GM19372 (cell line): ENCODE measurements at regions not wholly inside any gene's neighbourhood (a gene's known extent, or its start where the extent isn't known, plus 50 kb on each side); places are given as distances from the start of the nearest gene placed in this dataset.

Experiments used
- ATAC-seq: cut with Tn5 transposase; IDR thresholded peaks from one replicate; pipeline ENCODE4 v1.9.1; 2021; ENCODE audit warnings: mild to moderate bottlenecking, low read depth, moderate library complexity; ENCODE audit not compliant: unreplicated experiment

- no peak for ATAC-seq
Observed at GRCh38 chr4:12889054-12889453, 595.1 kb downstream of the RAB28 start.

DNA sequence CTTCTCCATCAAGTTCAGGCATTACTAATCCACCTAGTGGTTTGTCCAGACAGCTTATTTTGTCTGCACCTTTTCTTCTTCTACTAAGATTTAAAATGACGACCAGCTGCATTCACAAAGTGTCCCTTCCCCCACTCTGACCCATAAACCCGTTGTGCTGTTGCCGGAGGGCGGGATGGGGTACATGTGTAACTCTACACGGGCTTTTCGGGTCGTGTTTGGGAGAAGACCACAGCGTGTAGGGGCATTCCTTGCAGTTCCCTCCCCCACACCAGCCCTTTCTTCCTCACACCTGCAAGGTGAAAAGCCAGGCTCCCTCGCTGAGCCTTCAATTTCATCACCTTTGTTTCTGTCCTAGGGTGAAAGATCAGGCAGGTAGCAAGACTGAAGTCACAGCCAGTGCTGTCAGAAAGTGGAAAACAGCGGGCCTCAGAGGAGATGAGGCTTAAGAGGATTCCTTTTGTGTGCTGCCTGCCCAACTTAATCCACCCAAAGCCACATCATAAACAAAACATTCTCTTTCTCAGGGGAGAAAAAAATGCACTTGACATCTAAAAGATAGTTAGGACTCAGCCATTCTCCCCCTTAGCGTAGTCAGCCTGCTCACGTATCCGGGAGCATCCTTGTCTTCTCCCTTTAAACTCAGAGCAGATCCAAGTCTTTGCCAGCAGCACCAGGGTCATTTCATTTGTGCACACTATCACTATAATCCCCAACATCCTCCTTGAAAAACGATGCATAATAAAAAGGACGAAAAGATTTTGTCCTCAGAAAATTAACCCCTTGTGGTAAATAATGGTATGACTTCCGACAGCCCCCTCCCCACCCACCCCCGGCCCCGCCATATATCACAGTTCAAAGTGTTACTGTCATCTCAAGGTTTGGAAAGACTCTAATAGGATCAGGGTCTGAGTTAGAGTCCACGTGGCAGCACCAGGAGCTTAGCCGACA is 599.0 kb downstream of the RAB28 start:
- no peak for ATAC-seq

GRCh38 chr4:12881945-12882584 is 602.1 kb downstream of the RAB28 start:
- no peak for ATAC-seq

DNA sequence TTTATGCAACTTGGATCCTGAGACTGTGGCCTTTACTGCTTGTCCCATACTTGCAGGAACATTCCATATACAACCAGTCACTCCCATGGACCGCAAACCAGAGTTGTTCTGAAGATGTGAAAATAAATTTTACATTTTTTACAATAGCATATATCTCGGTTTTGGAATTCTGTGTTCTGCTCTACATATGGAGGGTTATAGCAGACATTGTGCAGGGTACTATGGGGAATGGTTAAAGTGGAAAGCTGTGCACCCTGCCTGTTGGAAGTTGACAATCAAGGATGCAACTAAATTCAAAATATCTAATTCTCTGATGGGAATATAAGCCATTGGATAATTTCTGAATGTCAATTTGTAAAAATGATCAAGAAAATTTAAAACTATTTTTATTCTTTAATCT is 603.3 kb downstream of the RAB28 start:
- no peak for ATAC-seq

- no peak for ATAC-seq
Observed at GRCh38 chr4:12879496-12879895, 604.6 kb downstream of the RAB28 start.

GRCh38 chr4:12875640-12876243 is 608.4 kb downstream of the RAB28 start:
- no peak for ATAC-seq

DNA sequence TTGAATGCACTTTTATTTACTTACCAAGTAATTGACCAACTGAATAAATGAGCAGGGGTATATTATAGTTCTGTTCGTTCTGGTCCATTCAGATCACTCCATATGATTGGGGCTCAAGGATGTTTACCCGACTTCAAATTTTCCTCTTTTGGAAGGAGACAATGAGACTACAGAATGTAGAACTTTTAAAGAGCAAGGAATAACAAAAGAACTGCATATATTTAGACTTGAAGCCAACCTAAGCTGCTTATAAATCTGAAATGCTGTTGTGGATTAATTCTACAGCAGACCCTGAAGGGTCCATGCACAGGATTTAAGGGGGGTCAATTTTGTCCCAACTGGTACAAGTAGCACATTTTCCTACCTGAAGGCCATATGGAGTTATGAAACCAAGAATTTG is 610.8 kb downstream of the RAB28 start:
- no peak for ATAC-seq

GRCh38 chr4:12861422-12861821 is 622.7 kb downstream of the RAB28 start:
- no peak for ATAC-seq

DNA sequence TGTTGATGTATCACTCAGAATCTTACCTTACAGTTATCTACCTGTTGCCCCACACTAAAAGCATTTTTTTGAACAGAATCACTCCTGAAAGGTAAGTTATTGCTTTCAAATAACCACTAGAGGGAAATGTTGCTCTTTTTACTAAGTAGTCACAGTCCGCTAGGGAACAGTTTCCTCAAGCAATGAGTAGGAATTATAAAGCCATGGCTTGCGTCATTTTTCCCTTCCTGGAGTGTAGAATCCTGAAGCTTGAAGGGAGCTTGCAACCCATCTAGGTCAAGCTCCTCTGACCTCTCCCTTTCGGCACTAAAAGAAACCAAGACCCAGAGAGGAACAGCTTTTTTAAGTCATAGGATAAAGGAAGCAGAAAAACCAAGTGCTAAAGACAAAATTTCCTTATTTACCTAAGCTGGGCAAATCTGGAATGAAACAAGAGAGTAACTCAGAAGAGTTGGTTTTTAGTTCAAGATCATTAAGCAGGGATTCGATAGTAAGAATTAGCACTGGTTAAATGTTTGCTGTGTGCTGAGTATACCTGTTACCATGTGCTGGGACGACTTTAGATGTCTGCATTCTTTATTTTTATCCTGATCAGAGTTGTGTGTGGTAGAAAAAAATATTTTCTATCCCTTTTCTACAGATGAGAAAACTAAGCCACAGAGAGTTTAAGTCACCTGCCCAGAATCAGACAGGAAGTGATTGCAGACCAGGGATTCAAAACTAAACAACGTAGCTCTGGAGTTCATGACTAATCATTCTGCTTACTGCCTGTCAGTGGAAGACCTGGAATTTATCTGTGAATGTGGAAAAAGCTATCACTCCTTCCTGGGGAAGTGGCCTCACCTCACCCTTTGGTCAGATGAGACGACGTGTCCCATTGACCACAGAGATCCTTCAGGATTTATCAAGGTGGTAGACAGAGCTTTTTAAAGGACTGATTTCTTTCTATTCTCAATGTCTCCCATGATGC is 631.5 kb downstream of the RAB28 start:
- ATAC-seq = no peak

- ATAC-seq = no peak
Observed at GRCh38 chr4:12846368-12846767, 637.8 kb downstream of the RAB28 start.

GRCh38 chr4:12844141-12844540 is 640.0 kb downstream of the RAB28 start:
- no peak for ATAC-seq

- ATAC-seq = no peak
Observed at GRCh38 chr4:12827966-12828365, 656.2 kb downstream of the RAB28 start.

DNA sequence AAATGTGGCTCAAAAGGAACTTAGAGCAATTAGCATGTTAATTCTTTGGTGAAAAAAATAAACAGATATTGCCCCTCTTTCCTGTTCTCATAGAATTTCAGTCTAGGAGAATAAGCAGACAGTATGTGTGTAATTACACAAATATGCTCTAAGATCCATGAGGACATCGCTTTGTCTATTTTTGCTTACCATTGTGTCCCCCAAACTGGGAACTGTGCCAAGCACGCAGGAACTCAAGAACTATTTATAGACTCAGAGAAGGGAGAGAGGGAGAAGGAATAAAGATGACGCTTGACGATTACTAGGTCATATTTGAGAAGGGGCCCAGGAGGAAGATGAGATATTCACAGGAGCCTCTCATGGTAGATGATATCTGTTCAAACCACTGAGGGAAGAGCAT is 692.6 kb downstream of the RAB28 start:
- ATAC-seq = no peak

GRCh38 chr4:12787261-12787660 is 696.9 kb downstream of the RAB28 start:
- no peak for ATAC-seq

- no peak for ATAC-seq
Observed at GRCh38 chr4:12778706-12779105, 705.4 kb downstream of the RAB28 start.

- ATAC-seq = no peak
Observed at GRCh38 chr4:12778191-12778590, 705.9 kb downstream of the RAB28 start.

DNA sequence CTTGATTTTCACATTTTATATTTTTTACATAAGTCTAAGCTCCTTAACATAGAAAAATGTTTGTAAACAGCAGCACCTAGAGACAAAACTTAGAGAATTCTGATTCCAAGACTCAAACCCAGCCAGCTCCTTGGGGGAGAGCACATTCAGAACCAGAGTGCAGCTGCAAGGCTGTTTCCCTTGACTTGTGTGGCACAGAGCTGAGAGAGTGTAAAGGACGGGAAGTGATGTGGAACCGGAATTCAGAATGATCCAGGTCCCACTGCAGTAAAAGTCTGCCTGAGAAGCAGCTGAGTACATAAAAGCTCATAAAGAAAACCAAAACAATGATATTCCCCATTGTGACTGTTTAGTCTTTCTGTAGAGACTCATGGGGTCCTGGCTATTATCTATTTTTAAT is 713.8 kb downstream of the RAB28 start:
- ATAC-seq = no peak

DNA sequence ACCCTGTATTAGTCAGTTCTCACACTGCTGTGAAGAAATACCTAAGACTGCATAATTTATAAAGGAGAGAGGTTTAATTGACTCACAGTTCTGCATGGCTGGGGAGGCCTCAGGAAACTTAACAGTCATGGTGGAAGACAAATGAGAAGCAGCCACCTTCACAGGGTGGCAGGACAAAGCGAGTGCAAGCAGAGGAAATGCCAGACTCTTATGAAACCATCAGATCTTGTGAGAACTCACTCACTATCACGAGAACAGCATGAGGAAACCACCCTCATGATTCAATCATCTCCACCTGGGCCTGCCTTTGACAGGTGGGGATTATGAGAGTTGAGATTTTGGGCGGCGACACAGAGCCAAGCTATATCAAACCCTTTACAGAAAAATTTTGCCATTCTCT is 722.4 kb downstream of the RAB28 start:
- ATAC-seq = no peak

DNA sequence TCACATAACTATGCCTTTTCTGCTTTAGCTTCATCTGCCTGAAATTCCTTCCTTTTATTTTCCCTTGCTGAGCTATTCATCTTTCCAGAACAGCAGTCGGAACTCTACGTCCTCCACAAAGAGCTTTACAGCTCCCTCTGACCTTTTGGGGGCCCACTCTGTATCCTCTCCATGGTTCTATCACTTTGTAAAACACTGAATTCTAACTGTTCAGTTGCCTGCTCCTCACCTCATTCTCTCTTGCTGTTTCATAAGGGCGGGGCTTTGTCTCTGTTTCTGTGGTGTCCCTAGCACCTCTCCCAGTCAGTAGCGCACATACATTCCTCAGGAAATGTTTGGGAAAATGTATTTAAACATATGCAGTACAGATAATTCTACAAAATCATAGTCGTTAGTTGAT is 737.0 kb downstream of the RAB28 start:
- ATAC-seq = no peak

DNA sequence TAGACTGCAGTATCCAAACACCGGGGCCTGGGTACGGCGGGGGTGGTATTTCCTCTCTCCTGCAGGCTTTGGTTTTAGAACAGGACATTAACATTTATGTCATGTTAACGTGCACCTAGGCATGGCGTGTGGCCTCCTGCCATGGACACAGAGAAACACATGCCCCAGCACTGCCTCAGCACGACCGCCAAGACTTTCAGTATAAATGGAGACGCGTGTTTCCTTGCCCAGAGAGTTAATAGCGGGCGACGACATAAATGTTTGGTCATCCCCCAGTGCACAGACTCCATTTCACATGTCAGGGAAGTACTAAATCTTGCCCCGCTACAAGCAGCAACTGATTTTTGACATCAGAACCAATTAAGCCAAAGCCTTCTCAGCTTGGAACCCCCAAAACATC is 737.9 kb downstream of the RAB28 start:
- no peak for ATAC-seq
